ENCODE measurements at regions not wholly inside any gene's neighbourhood (a gene's known extent, or its start where the extent isn't known, plus 50 kb on each side); places are given as distances from the start of the nearest gene placed in this dataset.

- no peak for TF ChIP-seq CTCF (conservative IDR thresholded peaks at IDR 0.05; ENCODE audit: low read length)
- TF ChIP-seq EZH2phosphoT487 (IDR thresholded peaks at IDR 0.05; ENCODE audit: borderline replicate concordance) = no peak
These were observed 605.6 kb upstream of the SLC39A10 start for GRCh38 chr2:195051401-195051800.
